ENCODE measurements at regions not wholly inside any gene's neighbourhood (a gene's known extent, or its start where the extent isn't known, plus 50 kb on each side); places are given as distances from the start of the nearest gene placed in this dataset.
"Not testable (repeated sequence)": the region's sequence is repeated elsewhere in the genome, so short reads cannot be mapped to it uniquely, and the experiment has no call there.

GRCh38 chr4:54596201-54596600 lies 61.6 kb upstream of the KIT start:
- Histone ChIP-seq H3K36me3 (ENCODE audit: insufficient read depth) (peaks cover 2% of the 10 kb centered on the region), H3K4me3 (ENCODE audit: low read depth, low read length) (no peak overlapping the region), H3K27ac (ENCODE audit: low read depth) (no peak overlapping the region), H3K4me1 (ENCODE audit: insufficient read depth) (no peaks in the 10 kb centered on the region)
- no peak for DNase-seq (ENCODE audit: extremely low spot score)
- 43% methylated on average over 1 of the region's 1 CpG for WGBS

GRCh38 chr4:54597678-54598077 lies 60.1 kb upstream of the KIT start:
- not testable (repeated sequence) for H3K4me1 ChIP-seq (ENCODE audit: insufficient read depth); H3K27ac ChIP-seq (ENCODE audit: low read depth); DNase-seq (ENCODE audit: extremely low spot score); H3K4me3 ChIP-seq (ENCODE audit: low read depth, low read length); H3K36me3 ChIP-seq (ENCODE audit: insufficient read depth)
- 91% methylated on average over 6 of the region's 6 CpGs for WGBS

- 96% methylated on average over 4 of the region's 4 CpGs for WGBS
- not testable (repeated sequence) for DNase-seq (ENCODE audit: extremely low spot score); H3K4me3 ChIP-seq (ENCODE audit: low read depth, low read length); H3K4me1 ChIP-seq (ENCODE audit: insufficient read depth); H3K36me3 ChIP-seq (ENCODE audit: insufficient read depth); H3K27ac ChIP-seq (ENCODE audit: low read depth)
These were observed 55.6 kb upstream of the KIT start for GRCh38 chr4:54602175-54602574.

DNA sequence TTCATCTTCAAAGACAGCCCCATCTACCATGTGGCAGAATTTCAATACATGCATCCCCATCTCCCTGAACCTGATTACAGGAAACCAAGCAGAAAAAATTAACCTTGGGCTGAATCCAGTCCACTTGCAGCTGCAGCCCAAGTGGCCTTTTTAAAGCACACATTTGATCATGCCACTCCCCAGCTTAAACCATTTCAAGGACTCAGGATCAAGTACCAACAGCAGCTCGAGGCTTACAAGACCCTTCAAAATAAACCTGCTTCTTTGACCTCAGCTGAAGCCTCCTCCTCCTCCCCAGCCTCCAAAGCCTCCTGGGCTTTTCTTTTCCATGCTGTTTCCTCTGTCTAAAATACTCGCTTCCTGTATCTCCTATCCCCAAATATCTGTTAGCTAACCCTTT lies 50.7 kb upstream of the KIT start:
- 75% methylated on average over 2 of the region's 2 CpGs for WGBS
- DNase-seq (ENCODE audit: extremely low spot score) = no peak

DNA sequence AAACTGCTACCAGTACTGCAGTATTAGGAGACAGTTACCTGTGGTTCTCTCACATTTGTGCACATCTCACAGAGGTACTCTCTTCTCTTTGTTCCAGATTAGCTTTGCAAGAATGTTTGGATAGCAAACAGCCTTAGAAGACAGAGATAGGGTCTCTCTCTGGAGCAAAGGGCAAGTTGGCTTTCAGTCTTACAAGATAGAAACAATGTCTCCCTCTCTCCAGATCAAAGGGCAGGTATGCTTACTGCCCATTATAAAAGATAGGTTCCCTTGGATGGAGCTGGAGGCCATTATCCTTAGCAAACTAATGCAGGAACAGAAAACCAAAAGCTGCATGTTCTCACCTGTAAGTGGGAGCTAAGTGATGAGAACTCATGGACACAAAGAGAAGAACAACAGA lies 50.2 kb upstream of the KIT start:
- no peak for DNase-seq (ENCODE audit: extremely low spot score)
- Histone ChIP-seq H3K4me1 (ENCODE audit: insufficient read depth) (no peaks in the 10 kb centered on the region), H3K4me3 (ENCODE audit: low read depth, low read length) (no peak overlapping the region), H3K36me3 (ENCODE audit: insufficient read depth) (no peaks in the 10 kb centered on the region), H3K27ac (ENCODE audit: low read depth) (no peak overlapping the region)

More for the DNA sequence above, 50.7 kb upstream of the KIT start:
- H3K27ac ChIP-seq (ENCODE audit: low read depth) = no peak overlapping the region
- H3K36me3 ChIP-seq (ENCODE audit: insufficient read depth) = no peaks in the 10 kb centered on the region
- no peaks in the 10 kb centered on the region for H3K4me1 ChIP-seq (ENCODE audit: insufficient read depth)
- H3K4me3 ChIP-seq (ENCODE audit: low read depth, low read length) = no peak overlapping the region
